ENCODE measurements at regions not wholly inside any gene's neighbourhood (a gene's known extent, or its start where the extent isn't known, plus 50 kb on each side); places are given as distances from the start of the nearest gene placed in this dataset.

DNA sequence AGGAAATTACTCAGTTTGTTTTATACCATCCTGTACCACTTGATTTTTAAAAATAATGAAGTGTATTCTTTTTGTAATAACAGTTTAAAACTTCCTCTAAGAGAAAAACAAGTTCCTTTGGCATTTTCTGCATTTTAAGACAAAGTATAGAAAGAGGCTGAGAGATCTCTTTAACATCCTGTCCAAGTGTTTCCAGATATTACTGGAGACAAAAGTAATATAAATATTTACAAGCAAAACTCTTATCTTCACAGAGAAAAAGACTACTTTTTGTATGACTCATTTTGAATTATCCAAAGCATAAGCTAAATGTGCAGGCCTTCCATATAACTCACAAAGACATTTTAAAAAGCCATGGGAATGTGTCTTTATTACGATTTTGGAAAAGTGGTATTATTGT, 221.1 kb downstream of the RDH14 start:
- H3F3A ChIP-seq (ENCODE audit: insufficient read depth): peaks cover 12% of the 10 kb centered on the region; the same call in 1 of the 2 replicates
- no peak for TF ChIP-seq EZH2phosphoT487 (IDR thresholded peaks at IDR 0.05; ENCODE audit: insufficient read depth, low read depth)
- no peak for TF ChIP-seq EZH2 (IDR thresholded peaks at IDR 0.05; ENCODE audit: insufficient read depth, poor library complexity, severe bottlenecking)
- H4K20me1 ChIP-seq (ENCODE audit: insufficient read depth): no peaks in the 10 kb centered on the region
- no peaks in the 10 kb centered on the region for H3K79me2 ChIP-seq (ENCODE audit: insufficient read depth)
- in situ Hi-C loops (cut with MboI): no loop called here
- H3K9me3 ChIP-seq (ENCODE audit: low read depth): no peaks in the 10 kb centered on the region
- H3K9ac ChIP-seq: no peak overlapping the region
- H3K4me3 ChIP-seq: no peak overlapping the region
- WGBS, 2 experiments (ENCODE audit: low coverage in 1 of 2, low lambda C conversion rate in 2 of 2, missing lambda C conversion rate in 2 of 2): 84% methylated on average over 1 of the region's 1 CpG
- no peaks in the 10 kb centered on the region for H3K27me3 ChIP-seq (replicated peaks; ENCODE audit: insufficient read depth)
- DNase-seq: peak; percentile 36
- peak overlapping the region; percentile 31; the same call in 1 of the 2 replicates for H2AFZ ChIP-seq
- no peaks in the 10 kb centered on the region for H3K9me2 ChIP-seq (ENCODE audit: insufficient read depth)
- H3K4me1 ChIP-seq (ENCODE audit: insufficient read depth): peaks cover 13% of the 10 kb centered on the region
- no peak overlapping the region for H3K27ac ChIP-seq
- H3K4me2 ChIP-seq (ENCODE audit: unreplicated experiment): peak overlapping the region; percentile 9
- H3K36me3 ChIP-seq (ENCODE audit: low read depth): no peaks in the 10 kb centered on the region

GRCh38 chr2:18336975-18337374, 223.5 kb downstream of the RDH14 start:
- Histone ChIP-seq H3K27me3 (replicated peaks; ENCODE audit: insufficient read depth) (no peaks in the 10 kb centered on the region), H3K4me1 (ENCODE audit: insufficient read depth) (peaks cover 13% of the 10 kb centered on the region), H3K4me3 (no peak overlapping the region), H2AFZ (no peak overlapping the region), H3K9ac (no peak overlapping the region), H3K9me2 (ENCODE audit: insufficient read depth) (no peaks in the 10 kb centered on the region), H3K79me2 (ENCODE audit: insufficient read depth) (no peaks in the 10 kb centered on the region), H3K9me3 (ENCODE audit: low read depth) (no peaks in the 10 kb centered on the region), H4K20me1 (ENCODE audit: insufficient read depth) (no peaks in the 10 kb centered on the region), H3K4me2 (ENCODE audit: unreplicated experiment) (no peak overlapping the region), H3F3A (ENCODE audit: insufficient read depth) (peaks cover 12% of the 10 kb centered on the region; the same call in 1 of the 2 replicates), H3K27ac (no peak overlapping the region), H3K36me3 (ENCODE audit: low read depth) (no peaks in the 10 kb centered on the region)
- in situ Hi-C loops (cut with MboI): no loop called here
- no peak for DNase-seq
- WGBS, 2 experiments (ENCODE audit: low coverage in 1 of 2, low lambda C conversion rate in 2 of 2, missing lambda C conversion rate in 2 of 2): 56 to 62% methylated on average over 2 of the region's 2 CpGs
- no peak for TF ChIP-seq EZH2phosphoT487 (IDR thresholded peaks at IDR 0.05; ENCODE audit: insufficient read depth, low read depth)
- no peak for TF ChIP-seq EZH2 (IDR thresholded peaks at IDR 0.05; ENCODE audit: insufficient read depth, poor library complexity, severe bottlenecking)

GRCh38 chr2:18332477-18332876, 228.0 kb downstream of the RDH14 start:
- no peak overlapping the region for H3K9ac ChIP-seq
- no peaks in the 10 kb centered on the region for H3K9me2 ChIP-seq (ENCODE audit: insufficient read depth)
- no peak for DNase-seq
- TF ChIP-seq EZH2 (IDR thresholded peaks at IDR 0.05; ENCODE audit: insufficient read depth, poor library complexity, severe bottlenecking) (no peak), EZH2phosphoT487 (IDR thresholded peaks at IDR 0.05; ENCODE audit: insufficient read depth, low read depth) (no peak)
- no peaks in the 10 kb centered on the region for H3K79me2 ChIP-seq (ENCODE audit: insufficient read depth)
- H2AFZ ChIP-seq: no peak overlapping the region
- no peak overlapping the region for H3K27ac ChIP-seq
- no peak overlapping the region for H3K4me2 ChIP-seq (ENCODE audit: unreplicated experiment)
- H3K36me3 ChIP-seq (ENCODE audit: low read depth): no peaks in the 10 kb centered on the region
- no peaks in the 10 kb centered on the region for H3K27me3 ChIP-seq (replicated peaks; ENCODE audit: insufficient read depth)
- no peaks in the 10 kb centered on the region for H3F3A ChIP-seq (ENCODE audit: insufficient read depth)
- 72 to 75% methylated on average over 5 of the region's 6 CpGs for WGBS, 2 experiments (ENCODE audit: low coverage in 1 of 2, low lambda C conversion rate in 2 of 2, missing lambda C conversion rate in 2 of 2)
- in situ Hi-C loops (cut with MboI): no loop called here
- H3K4me1 ChIP-seq (ENCODE audit: insufficient read depth): no peaks in the 10 kb centered on the region
- no peaks in the 10 kb centered on the region for H4K20me1 ChIP-seq (ENCODE audit: insufficient read depth)
- H3K4me3 ChIP-seq: no peak overlapping the region
- no peaks in the 10 kb centered on the region for H3K9me3 ChIP-seq (ENCODE audit: low read depth)

- 80 to 86% methylated on average over 5 of the region's 5 CpGs for WGBS, 2 experiments (ENCODE audit: low coverage in 1 of 2, low lambda C conversion rate in 2 of 2, missing lambda C conversion rate in 2 of 2)
- no peaks in the 10 kb centered on the region for H3F3A ChIP-seq (ENCODE audit: insufficient read depth)
- no peak overlapping the region for H3K4me2 ChIP-seq (ENCODE audit: unreplicated experiment)
- H4K20me1 ChIP-seq (ENCODE audit: insufficient read depth): no peaks in the 10 kb centered on the region
- DNase-seq: no peak
- no peaks in the 10 kb centered on the region for H3K79me2 ChIP-seq (ENCODE audit: insufficient read depth)
- H3K9me3 ChIP-seq (ENCODE audit: low read depth): no peaks in the 10 kb centered on the region
- H3K4me1 ChIP-seq (ENCODE audit: insufficient read depth): no peaks in the 10 kb centered on the region
- no peak overlapping the region for H2AFZ ChIP-seq
- H3K27ac ChIP-seq: no peak overlapping the region
- H3K27me3 ChIP-seq (replicated peaks; ENCODE audit: insufficient read depth): no peaks in the 10 kb centered on the region
- in situ Hi-C loops (cut with MboI): no loop called here
- no peak overlapping the region for H3K9ac ChIP-seq
- no peaks in the 10 kb centered on the region for H3K9me2 ChIP-seq (ENCODE audit: insufficient read depth)
- no peaks in the 10 kb centered on the region for H3K36me3 ChIP-seq (ENCODE audit: low read depth)
- TF ChIP-seq EZH2phosphoT487 (IDR thresholded peaks at IDR 0.05; ENCODE audit: insufficient read depth, low read depth) (no peak), EZH2 (IDR thresholded peaks at IDR 0.05; ENCODE audit: insufficient read depth, poor library complexity, severe bottlenecking) (no peak)
- H3K4me3 ChIP-seq: no peak overlapping the region
These were observed 235.3 kb downstream of the RDH14 start for GRCh38 chr2:18325118-18325517.

GRCh38 chr2:18319987-18320386, 240.5 kb downstream of the RDH14 start:
- Histone ChIP-seq H3K9me3 (ENCODE audit: low read depth) (no peaks in the 10 kb centered on the region), H3K4me2 (ENCODE audit: unreplicated experiment) (no peak overlapping the region), H3K9ac (no peak overlapping the region), H3K4me1 (ENCODE audit: insufficient read depth) (no peaks in the 10 kb centered on the region), H3K79me2 (ENCODE audit: insufficient read depth) (no peaks in the 10 kb centered on the region), H3F3A (ENCODE audit: insufficient read depth) (no peaks in the 10 kb centered on the region), H3K4me3 (no peak overlapping the region), H2AFZ (no peak overlapping the region), H3K27me3 (replicated peaks; ENCODE audit: insufficient read depth) (no peaks in the 10 kb centered on the region), H3K36me3 (ENCODE audit: low read depth) (no peaks in the 10 kb centered on the region), H4K20me1 (ENCODE audit: insufficient read depth) (no peaks in the 10 kb centered on the region), H3K9me2 (ENCODE audit: insufficient read depth) (no peaks in the 10 kb centered on the region), H3K27ac (no peak overlapping the region)
- no peak for DNase-seq
- in situ Hi-C loops (cut with MboI): no loop called here
- TF ChIP-seq EZH2phosphoT487 (IDR thresholded peaks at IDR 0.05; ENCODE audit: insufficient read depth, low read depth) (no peak), EZH2 (IDR thresholded peaks at IDR 0.05; ENCODE audit: insufficient read depth, poor library complexity, severe bottlenecking) (no peak)

All from GM23248 (cell line).